Lung microvascular endothelial cell (primary cell): ENCODE measurements at regions not wholly inside any gene's neighbourhood (a gene's known extent, or its start where the extent isn't known, plus 50 kb on each side); places are given as distances from the start of the nearest gene placed in this dataset.
A peak's percentile ranks its signal among the peaks of the same experiment; 100 is the strongest.

ENCODE experiments used
- DNase-seq, 2 donors: peaks; one replicate each; pipeline versions ENCODE4 v3.0.0 to v3.0.0-alpha.2; 2010; ENCODE audit warnings: low read depth in 2 of 2

DNA sequence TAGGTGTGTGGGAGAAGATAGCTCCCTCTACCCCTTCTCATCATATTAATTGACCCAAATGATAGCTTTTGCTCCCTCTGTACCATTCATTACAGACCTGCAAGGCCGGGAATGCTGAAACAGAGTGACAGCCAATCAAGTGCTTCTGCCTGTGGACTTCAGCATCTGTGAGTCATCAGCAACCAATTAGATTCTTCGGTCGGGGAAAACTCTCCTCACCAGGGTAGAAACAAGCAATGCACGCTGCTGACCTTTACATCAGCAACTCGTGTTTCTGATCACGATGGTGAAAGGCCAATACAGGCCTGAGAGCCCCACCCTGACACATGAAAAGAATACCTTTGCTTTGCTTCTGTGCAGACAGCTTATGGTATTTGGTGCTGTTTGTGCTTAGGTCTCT lies 347.2 kb upstream of the DDX53 start:
- peak in 1 of 2 donors; percentile 3 for DNase-seq

DNA sequence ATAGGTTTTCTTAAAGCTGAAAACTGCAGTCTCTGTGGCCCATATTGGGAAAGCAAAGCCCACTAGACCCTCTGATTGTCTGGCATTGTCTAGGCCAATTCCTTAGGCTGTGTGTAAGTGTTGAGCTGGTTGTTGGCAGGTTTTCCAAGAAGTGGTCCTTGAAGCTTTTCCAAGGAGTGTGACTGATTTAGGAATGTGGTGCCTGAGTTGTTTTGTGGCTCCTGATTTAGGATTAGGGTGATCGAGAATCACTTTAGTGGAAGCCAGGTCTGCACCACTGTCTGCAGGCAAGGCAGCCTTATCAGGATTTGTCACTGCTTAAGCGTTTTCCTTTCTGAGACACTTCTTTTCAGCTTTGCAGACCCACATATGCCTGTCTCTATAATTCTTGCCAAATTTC lies 339.0 kb upstream of the DDX53 start:
- DNase-seq, result no peak

DNA sequence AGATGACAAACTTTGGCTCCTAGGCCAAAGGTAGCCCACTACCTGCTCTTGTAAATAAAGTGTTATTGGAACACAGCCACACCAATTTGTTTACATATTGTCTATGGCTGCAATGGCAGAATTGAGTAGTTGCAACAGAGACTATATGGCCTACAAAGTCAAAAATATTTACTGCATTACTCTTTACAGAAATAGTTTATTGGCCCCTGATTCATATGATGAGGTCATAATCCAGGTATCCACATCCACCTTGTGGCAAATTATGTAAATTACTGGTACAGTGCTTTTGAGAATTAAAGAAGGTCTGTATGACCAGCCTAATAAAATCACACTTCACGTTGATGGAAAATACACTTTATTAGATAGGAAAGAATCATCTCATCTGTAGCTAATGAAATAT lies 337.0 kb upstream of the DDX53 start:
- no peak for DNase-seq

DNA sequence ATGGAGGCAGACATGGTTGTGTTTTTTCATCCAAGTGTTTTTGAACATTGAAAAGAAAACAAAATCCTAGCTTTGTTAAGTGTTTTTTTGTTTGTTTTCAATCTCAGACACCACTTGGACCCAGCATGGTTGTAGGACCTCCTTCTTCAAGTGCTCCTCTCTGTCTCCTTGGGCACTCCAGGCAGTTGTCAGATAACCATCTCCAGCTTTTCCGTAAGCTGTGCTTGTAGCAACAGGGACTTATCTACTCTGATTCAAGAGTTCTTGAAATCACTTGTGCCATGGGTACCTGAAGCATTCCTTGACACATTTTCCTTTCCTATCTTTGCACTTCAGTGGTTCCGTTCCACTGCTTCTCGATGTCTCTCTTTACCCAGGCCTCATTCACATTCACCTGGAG lies 334.9 kb upstream of the DDX53 start:
- no peak for DNase-seq

DNA sequence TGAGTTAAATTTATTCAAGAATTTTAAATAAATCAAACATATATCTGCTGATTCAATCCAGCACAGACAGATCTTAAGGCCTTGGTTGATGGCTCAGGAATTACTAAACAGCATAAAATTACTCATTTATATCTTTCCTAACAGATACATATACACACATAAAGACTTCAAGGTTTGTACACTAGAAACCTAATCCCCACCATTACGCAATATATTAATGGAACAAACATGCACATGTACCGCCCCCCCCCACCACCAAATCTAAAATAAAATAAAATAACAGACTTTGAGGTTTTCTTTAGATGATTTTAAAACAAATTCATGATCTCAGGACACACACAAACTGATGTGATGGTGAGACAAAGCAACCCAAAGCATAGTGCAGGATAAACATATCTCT lies 333.9 kb upstream of the DDX53 start:
- no peak for DNase-seq

DNA sequence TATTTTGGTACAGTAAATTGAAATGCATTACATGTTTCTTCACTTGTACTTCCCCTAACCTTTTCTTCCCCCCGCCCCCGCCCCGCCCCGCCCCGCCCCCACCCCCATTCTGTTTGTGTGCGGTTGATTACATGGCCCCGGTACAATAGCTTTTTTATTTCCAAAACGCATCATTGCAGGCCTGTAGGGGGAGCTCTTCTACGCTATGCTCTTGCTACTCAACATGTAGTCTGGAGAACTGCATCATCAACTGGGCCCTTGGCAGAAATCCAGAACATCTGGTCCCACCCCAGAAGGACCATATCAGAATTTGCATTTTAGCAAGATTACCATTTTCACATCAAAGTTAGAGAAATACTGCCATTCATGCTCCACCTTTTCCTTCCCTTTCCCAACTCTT lies 333.3 kb upstream of the DDX53 start:
- DNase-seq, result peak; percentile 11 to 29

DNA sequence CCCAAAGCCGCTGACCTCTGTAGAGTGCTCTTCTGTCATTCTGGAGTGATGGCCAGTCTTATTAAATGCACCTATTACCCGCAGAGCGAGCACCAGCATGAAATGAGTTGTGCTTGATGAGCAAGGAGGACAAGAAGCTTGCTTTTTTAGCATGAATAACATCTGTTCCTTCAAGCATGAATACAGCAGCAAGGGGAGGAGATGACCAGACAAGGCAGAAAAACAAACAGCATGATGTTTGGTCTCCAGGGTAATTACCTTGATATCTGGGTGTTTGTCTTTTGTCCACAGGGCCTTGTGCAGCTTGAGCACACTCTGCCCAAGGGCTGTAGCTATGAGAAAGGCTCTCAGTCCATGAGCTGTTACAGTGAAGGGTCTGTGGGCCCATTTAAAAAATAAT lies 324.8 kb upstream of the DDX53 start:
- no peak for DNase-seq

DNA sequence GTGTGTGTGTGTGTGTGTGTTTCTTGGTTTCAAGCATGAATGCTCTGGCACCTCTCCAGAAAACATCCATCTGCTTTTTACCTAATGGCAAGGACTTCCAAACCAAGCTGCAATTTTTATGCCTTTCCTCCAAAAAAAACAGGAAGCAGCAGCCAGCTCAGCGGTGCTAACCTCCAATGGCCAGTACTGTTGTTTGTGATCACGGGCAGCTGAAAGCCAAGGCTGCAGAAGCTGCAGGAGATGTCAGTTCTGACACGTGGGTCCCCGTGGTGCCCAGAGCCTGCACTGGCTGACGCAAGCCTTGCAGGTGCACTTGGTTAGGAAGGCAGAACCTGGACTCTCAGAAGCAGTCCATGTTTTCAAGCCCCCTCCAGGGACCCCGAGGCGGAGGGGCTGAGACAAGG lies 313.6 kb upstream of the DDX53 start:
- peak; percentile 97 to 98 for DNase-seq

DNA sequence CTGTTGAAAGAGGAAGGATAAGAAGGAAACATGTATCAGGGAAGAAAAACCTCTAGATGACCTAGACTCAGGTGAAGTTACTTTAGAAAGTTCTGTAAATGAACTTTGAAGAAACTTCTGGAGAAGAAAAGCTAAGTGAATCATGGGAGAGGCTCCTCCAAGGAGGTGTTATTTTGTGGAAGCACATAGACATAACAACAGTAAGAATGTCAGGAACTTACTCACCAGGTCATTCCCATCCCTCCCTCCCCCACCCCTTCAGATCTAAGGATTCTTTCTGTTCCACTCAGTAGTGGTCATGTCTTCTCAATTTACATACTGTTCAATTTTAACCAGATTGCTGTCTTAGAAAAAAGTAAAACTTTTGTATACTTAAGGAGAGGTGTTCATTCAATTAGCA lies 310.5 kb upstream of the DDX53 start:
- DNase-seq, result peak in 1 of 2 donors; percentile 71

DNA sequence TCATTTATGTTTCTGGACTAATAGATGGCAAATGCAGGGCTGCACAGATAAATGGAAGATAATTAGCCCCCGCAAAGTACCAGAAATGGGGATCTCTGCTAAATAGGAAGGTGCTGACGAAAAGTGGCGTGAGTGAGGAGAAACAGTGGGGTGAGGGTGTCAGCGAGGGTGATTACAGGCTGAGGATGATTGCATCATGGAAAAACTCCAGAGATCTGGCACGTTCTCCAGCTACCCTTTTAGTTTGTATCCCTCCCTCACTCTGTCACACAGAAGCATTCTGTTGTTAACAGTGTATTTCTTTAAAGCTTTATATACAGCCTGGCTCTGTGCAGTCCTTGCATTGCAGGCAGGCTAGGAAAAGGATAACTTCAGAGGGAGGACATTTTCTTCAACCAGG lies 309.6 kb upstream of the DDX53 start:
- DNase-seq, result peak in 1 of 2 donors; percentile 19

DNA sequence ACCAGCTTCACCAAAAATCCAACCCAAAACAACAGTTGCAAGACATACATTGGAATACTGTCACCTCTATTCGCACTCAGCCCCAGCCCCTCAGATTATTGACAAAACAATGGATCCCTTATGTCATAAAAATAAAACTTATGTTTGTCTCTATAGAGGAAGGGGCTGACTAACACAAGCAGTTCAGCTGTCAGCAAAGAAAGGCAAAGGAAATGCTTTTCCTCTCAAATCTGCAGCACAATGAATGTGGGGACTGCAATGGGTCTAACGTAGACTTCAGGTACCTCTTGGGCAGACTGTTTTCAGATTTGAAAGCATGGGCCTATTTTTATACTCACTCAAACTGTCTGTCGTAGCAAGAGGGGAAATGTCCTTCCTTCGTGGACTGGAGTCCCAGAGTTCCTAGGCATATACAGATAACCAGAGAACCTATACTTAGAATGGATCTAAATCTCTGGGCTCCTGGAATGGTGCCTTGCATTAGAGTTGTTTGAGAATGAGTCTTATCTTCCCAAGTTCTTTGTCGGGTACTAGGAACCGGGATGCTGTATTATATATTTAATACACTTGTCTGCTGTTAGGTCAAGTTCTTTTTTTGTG lies 307.7 kb upstream of the DDX53 start:
- DNase-seq, result peak in 1 of 2 donors; percentile 52

DNA sequence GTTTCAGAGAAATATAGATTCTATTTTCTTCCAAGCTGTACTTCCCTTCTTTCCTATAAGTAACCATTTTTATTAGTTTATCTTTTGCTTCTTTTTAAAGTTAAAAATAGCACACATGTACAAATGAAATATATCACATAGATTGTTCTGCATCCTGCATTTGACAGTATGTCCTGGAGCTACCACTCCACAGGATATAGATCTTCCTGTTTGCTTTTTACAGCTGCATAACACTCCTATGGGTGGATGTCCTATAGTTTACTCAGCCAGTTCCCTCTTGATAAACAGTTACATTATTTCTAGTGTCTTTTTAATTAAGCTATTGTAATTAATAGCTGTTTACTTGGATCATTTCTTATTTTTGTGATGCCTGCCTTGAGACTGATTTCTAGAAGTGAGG lies 301.6 kb upstream of the DDX53 start:
- DNase-seq, result peak; percentile 77 to 80

DNA sequence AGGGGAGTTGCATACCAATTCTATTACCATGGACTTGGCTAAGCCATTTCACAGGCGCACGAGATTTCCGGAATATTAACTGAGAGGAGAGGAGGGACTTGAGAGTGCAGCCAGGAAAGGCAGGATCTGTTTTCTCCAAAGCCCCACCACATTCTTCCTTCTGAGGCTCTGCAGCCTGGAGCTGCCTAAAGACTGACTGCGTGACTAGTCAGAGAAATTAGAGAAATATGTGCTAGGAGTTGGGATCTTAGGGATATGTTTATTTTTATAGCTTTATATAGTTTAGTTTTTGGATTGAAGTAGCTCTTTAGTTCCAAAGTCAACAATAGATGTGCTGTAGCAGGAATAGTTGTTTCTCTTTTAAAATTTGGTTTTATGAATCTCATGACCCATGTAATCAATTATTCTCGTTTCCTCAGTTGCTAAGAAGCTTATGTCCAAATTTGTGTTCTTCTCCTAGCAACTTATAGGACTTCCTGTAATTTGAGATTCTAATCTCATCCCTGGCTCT lies 300.1 kb upstream of the DDX53 start:
- peak; percentile 81 to 84 for DNase-seq

DNA sequence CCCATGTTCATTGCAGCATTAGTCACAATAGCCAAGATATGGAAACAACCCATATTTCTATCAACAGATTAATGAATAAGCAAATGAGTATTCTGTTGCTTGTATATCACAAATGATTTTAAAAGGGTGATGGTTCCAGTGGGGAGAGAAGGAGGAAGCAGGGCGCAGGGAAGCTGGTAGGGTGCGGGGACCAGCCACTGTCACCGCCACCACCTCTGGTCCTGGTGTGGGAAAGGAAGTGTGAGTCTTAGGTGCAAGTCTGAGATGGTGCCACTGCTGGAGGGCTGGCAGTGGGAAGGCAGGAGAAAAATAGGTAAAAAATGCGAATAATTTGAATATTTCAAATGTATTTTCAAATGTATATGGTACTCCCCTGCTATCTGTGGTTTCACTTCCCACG lies 286.8 kb upstream of the DDX53 start:
- no peak for DNase-seq

DNA sequence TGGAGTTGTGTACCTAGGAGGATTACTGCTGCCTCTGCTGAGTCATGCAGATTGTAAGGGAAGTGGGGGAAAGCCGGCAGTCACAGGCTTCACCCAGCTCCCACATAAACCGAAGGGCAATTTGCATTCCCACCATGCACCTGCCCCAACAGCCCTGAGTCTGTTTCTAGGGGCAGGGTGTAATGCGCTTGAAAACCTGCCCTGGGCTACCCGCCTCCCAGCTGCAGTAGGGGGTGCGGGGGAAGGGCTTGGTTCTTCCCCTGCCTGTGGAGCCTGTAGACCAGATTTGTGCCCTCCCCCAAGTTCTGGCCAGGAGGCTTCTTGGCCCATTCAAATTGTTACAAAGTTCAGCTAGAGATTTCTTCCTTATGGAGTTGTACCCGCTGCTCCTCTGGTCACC lies 269.2 kb upstream of the DDX53 start:
- no peak for DNase-seq

DNA sequence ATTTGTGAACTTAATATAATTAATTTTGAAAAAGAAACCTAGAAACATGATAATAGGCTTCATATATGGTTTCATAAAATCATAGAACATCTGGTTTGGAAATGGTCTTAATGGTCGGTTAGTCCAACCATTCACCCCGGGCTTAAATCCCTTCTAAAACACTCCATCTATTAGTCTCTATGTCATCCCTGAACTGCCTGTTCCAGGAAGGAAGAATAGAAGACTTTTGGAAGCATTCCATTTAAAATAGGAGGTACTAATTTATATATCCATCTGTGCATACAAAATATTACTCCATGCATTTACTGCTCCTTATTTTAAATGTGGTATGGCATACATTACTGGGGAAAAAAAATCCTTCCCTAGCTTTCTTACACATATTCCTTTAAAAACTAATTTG lies 262.2 kb upstream of the DDX53 start:
- peak in 1 of 2 donors; percentile 9 for DNase-seq

DNA sequence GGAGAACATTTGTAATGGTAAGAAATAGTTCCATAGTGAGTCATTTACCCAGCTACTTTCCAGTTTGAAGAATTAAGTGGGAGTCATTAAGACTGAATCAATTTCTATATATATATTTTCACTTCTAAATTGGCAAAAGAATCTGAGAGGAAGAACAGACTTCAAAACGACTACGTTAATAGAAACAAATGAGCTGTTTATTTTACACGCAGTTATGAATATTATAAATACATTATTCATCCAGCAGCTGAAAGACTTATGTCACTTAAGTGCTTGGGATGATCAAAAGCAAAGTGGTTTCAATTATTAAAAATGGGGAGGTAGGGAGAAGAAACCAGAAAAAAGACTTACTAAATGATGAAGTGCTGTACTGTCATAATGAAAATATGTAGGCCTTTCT lies 260.5 kb upstream of the DDX53 start:
- DNase-seq, result peak in 1 of 2 donors; percentile 18

DNA sequence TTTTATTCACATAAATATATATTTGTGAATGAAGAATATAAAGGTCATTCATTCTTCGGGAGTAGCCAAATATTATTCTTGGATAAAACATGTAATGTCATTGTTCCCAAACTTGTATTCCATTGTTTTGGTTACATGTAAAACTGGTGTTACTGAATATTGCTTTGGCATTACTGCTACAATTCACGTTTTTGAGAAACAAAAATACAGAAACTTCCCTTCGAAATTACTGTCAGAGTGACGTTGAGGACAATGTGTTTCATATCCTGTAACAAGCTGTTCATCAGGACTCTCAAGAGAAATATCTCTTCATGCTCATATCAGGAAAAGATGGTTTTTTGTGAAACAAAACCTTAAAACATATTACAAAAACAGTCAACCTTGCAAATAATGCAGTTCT lies 258.9 kb upstream of the DDX53 start:
- DNase-seq, result peak; percentile 1 to 93

DNA sequence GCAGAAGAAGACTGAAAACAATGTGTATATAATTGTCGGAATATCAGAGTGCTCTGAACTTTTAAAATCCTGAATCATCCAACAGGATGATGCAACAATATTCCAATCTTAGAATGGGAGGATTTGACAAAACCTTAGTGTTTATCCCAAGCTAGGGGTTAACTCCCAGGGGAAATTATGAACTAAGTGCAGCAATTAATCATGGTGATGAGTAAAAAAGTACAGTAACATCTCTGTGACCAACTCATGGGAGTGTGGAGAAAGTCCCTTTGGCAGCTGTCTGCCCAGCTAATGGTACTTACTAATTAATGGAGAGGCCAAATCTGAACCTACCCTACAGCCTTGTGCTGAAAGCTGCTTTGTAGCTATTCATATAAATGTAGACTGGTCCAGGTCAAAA lies 257.6 kb upstream of the DDX53 start:
- DNase-seq, result peak in 1 of 2 donors; percentile 71

DNA sequence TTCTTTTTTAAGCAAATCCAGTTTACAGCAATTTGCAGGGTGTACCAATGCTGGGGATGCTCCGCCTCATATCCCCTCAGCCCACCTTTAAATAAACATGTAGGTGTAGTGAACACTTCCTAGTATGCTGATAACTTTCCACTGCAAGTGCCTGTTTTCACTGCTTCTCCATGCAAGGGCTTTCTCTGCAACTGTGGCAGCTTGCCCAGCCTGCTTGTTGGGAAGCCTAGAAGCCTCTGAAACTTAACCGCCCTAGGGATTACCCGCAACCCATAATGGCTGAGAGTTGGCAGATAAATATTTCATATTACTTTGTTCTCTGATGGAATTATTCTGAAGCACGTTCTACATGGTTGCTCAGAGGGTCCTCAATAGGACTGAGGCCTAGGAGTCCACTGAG lies 253.7 kb upstream of the DDX53 start:
- DNase-seq, result no peak

DNA sequence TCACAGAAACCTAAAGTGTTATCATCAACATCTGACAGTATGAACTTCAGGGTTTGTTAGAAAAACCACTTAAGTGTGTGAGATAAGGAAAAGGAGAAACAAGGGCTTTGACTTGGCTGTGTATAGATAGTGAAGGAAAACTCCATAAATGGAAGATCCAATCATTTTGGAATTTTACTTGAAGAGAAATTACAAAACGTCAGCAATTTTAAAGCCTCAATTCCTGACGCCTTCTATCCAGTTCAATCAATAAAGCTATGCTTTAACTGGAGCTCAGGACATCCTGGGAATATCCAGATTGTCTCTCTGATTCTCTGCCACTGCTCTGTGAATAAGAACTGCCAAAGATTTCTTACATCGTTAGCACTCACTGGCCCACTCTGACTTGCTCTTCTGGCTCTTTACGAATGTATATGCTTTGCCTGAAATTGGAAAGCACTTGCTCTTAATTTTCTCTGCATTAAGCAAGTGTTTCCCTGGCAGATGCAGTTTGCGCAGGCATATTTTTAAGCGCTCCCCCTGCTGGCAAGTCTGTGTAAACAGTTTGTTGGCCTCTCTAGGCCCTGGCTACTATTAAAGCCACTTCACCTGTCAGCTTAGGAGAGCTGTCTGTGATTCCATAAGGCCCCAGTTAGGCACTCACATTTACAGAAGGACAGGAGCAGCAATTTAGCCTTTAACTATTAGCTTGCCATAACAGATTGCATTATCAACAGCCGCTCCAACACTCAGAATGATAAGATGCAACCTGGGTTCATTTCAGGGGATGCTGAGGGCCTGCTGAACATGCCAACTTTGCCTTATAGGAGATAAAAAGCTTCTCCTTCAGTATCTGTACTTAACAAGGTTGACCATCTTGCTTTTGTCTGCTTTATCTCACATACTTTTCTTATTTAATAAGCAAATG lies 251.4 kb upstream of the DDX53 start:
- DNase-seq, result peak; percentile 49 to 77

DNA sequence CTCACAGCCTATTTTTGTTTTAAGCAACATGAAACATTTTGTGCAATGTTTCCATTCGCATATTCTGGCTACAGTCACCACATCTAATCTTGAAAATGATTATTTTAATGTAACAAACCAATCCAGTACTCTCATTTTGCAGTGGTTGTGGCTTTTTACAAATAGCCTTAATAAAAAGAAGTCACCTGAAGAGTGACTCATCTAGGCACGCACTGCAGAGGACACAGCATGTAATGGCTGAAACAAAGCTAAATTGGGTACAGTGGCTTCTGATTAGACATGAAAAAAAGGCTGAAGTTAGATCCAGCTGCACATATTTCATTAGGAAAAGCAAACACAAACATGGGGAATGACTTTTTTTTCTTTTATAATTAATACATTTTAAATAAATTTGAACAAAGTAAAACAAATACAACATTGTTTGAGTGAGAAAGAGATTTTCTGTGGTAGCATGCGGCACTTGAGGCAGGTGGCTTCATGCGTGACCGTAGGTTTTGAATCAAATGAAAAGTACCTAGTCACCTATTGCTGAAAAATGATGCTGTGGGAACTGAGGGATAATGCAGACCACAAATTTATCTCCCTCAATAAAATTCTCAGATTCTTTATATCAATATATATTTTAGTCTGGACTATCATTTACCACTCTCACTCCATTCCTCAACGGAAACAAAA lies 240.8 kb upstream of the DDX53 start:
- no peak for DNase-seq
